GM19452 (cell line): ENCODE measurements at regions not wholly inside any gene's neighbourhood (a gene's known extent, or its start where the extent isn't known, plus 50 kb on each side); places are given as distances from the start of the nearest gene placed in this dataset.
"Not testable (repeated sequence)": the region's sequence is repeated elsewhere in the genome, so short reads cannot be mapped to it uniquely, and the experiment has no call there.

Experiments
- ATAC-seq: cut with Tn5 transposase; IDR thresholded peaks from one replicate; pipeline ENCODE4 v1.9.1; 2021; ENCODE audit not compliant: unreplicated experiment

DNA sequence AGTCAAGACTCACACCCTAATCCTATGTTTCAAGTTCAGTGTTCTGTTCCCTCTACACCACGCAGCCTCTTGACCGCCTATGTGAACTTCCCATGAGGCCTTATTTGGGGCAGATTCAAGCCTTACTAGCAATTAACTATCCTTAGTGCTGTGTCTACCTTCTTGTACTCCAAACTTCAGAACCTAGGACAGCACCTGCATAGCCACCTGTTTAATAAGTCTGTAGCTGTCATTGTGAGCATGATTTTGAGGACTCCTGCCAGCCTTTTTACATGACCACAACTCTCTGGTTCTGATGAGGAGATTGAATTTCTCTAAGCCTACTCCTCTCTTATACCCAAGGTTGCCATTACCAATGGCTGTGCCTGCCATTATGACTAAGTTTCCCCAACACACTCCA is 50.8 kb upstream of the PCSK1 start:
- no peak for ATAC-seq

DNA sequence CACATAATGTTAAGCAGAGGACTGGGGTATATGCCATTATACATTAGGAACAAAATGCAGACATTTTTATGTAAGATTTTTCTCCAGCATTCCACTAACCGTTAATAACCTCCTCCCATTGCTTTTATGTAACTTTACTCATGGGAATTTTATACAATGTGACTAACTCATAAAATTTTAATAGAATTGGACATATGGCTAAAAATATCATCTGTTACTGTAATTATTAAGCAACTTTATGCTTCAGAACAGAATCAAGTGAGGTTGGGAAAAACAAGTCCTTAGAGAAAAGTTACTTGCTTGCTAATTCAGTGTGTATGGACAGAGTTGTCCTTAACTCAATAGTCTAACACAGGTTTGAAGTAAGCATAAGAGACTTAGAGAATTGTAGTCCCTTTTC is 54.8 kb upstream of the PCSK1 start:
- no peak for ATAC-seq

DNA sequence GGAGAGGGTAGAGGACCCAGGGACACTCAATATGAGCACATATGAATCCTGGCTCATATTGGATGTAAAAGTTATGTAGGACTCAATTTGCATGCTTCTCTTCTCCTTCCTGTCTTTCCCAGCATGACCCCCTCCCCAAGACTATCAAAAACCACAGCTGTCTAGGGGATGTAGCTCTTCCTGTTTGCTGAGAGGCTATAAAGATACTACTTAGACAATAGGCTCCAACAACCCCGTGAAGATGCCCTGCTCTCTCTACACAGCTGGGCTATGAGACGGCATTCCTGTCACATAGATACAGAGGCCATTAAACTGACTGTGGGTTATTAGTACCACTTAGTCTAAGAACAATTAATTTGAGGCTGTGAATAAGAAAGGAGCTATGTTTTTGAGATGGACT is 56.5 kb upstream of the PCSK1 start:
- no peak for ATAC-seq

DNA sequence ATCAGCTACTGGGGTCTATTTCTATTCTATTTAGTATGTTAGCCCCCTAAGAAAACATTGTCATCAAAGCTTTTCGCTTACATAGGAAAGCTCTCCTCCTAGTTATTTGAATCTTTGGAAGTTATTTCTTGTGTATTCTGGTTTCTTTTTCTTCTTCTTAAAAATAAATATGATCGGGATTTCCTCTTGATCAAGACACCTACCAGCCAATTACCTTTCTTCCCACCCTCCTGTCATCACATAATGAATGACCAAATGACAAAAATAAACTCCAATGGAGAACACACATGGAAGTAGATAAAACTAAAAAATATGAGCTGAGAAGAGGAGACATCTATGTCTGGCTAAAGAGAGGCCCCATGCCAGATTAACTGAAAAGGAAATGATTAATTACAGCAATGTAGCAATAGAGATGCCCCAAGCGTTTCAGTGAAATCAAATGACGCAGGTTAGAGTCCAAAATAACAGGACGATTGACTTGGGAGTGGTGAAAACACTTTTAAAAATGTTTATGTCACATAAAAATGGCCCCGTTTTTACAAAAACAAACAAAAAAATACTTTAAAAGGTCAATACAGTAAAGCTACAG is 59.5 kb upstream of the PCSK1 start:
- no peak for ATAC-seq

- no peak for ATAC-seq
Measured at GRCh38 chr5:96493219-96493790, 60.3 kb upstream of the PCSK1 start.

GRCh38 chr5:96495412-96495811 is 62.4 kb upstream of the PCSK1 start:
- not testable (repeated sequence) for ATAC-seq

- not testable (repeated sequence) for ATAC-seq
Measured at GRCh38 chr5:96497027-96497426, 64.0 kb upstream of the PCSK1 start.

DNA sequence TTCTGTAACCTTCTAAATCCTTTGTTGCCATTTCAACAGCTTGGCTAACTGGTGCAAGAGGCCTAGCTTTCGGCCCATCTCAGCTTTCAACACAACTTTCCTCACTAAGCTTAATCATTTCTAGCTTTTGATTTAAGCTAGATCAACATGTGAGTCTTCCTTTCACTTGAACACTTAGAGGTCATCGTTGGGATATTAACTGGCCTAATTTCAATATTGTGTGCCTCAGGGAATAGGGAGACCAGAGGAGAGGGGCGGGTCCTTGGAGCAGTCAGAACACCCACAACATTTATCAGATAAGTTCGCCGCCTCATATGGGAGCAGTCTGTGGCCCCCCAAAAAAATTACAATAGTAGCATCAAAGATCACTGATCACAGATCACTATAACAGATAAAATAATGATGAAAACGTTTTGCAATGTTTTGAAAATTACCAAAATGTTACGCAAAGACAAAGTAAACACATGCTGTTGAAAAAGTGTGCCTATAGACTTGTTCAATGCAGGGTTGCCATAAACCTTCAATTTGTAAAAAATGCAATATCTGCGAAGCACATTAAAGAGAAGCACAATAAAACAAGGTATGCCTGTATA is 66.8 kb upstream of the PCSK1 start:
- no peak for ATAC-seq

DNA sequence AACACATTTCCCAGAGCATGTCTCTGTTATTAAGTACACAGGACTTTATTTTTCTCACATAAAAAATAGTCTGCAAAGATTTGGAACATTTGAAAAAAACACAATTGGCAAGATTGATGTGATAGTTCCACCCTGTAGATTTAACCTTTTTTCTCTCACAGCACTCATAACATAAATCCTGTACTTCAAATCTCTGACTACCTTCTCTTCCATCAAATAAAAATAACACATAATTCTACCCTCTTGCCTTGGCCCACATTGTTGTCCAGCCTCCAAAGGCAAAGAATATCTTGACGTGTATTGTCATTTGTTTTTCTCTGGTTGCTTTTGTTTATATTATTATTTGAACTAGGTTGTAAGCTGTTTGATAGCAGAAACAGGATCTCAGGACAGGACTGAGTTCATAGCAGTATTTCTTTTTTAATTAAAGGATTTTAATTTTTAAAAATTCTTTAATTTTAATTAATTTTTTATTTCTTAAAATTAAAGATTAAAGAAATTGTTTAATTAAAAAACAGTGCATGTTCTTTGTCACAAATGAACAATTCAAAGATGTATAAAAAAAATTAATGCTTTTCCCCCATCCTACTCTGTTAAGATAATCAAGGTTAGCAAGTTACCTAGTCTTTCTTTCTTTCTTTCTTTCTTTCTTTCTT is 69.1 kb upstream of the PCSK1 start:
- no peak for ATAC-seq

DNA sequence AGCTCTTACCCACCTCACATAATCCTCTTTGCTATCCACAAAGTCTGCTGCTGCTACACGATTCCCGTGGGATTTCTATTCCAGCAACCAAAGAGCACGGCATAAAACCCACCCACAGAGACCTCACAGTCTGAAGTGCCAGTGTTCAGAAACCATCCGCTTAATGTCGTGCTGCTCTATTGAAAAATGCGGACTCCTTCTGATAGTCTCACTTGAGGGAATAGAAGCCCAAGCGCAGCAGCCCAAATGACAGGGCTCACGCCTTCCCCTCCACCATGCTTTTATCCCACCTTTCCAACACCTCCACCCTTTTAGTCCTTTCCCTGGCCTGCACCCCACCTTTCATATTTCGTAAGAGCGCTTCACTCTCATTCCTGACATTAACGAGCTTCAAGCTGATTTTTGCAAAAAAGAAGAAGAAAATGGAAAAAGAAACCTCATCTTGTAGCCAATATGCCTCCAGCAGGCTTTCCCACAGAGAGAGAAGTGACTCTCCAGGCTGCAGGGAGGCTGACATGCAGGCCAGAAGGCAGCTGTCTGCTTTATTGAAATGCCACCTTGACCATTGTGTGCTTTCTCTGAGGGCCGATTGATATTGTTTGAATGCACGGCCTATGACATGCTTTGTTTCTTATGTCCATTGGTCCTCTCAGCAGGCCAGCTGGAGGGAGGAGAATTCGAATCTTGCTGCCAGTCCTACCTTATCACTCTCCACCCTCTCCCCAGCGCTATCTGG is 70.6 kb upstream of the PCSK1 start:
- ATAC-seq = no peak

DNA sequence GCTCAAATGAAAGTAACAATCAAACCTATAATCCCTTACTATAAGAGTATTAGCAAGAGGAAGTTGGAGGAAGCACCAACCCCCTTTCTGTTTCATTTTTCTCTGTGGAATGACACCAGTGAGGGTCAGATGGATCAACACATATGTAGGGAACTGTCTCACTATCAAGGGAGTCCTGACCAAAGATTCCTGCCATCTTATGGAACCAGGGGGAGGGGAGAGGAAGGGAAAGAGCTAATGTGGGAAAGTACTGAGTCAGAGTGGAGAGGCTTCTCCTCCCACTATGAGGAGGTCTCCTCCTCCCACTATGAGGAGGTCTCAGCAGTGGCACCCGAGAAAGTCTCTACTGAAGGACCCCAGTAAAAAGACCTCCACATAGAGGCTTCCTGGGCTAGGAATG is 73.3 kb upstream of the PCSK1 start:
- ATAC-seq = no peak

DNA sequence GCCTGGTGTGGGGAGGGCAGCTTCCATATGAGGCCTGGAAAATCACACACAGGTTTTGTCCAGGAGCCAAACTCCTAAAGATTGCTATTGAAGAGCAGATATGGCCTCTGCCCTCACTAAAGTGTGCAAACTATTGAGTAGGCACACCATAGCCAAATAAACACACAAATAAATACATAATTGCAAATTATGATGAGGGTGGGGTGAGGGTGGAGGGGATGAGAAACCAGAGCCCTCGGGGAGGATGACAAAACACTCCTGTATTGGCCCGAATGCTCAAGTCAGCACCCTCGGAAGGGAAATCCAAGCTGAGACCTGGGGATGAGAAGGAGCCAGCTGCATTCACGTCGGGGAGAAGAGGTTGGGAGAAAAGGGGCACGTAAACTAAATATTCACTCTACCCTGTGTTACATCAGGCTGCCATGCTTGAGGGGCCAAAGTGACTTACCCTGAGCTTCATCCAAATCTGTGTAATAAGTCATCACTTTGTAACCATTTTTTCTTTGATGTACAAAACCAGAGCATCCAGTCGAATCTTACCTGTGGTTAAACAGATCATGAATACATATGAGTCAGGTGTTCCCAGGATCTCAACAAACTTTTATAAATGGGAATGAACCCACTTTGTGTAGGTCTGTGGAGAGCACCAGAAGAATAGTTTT is 73.9 kb upstream of the PCSK1 start:
- no peak for ATAC-seq

- ATAC-seq = no peak
Measured at GRCh38 chr5:96509316-96509715, 76.3 kb upstream of the PCSK1 start.

DNA sequence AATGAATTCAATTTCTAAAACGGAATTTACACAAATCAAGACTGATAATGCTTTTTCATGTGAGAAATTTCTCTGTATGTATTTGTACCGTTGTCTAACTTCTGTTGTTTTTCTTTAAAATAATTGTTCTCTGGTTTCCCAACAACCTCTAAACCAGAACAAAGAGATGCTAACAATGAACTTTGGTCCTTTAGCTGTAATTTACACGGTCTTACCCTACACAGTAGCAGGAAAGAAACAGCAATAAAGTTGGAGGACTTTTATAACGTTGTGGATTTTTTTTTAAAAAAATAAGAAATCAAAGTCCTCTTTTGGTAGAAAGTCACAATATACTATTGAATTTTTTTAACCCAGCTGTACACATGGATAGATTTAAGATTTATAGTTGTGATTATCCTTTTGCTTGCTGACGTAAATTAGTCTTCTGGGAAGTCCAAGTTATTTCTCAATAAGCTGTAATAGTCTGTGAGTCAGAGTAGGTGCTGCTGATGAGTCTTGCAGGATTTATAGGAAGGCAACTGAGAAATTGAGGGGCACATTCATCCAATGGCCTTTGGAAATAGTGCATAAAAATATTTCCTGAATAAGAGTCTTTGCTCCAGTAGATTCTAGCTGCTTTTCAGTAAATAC is 76.8 kb upstream of the PCSK1 start:
- no peak for ATAC-seq

- ATAC-seq = no peak
Measured at GRCh38 chr5:96516631-96517071, 83.6 kb upstream of the PCSK1 start.

- ATAC-seq = no peak
Measured at GRCh38 chr5:96517295-96517694, 84.2 kb upstream of the PCSK1 start.

GRCh38 chr5:96520345-96520744 is 87.3 kb upstream of the PCSK1 start:
- no peak for ATAC-seq

GRCh38 chr5:96522635-96523355 is 89.7 kb upstream of the PCSK1 start:
- ATAC-seq = no peak

DNA sequence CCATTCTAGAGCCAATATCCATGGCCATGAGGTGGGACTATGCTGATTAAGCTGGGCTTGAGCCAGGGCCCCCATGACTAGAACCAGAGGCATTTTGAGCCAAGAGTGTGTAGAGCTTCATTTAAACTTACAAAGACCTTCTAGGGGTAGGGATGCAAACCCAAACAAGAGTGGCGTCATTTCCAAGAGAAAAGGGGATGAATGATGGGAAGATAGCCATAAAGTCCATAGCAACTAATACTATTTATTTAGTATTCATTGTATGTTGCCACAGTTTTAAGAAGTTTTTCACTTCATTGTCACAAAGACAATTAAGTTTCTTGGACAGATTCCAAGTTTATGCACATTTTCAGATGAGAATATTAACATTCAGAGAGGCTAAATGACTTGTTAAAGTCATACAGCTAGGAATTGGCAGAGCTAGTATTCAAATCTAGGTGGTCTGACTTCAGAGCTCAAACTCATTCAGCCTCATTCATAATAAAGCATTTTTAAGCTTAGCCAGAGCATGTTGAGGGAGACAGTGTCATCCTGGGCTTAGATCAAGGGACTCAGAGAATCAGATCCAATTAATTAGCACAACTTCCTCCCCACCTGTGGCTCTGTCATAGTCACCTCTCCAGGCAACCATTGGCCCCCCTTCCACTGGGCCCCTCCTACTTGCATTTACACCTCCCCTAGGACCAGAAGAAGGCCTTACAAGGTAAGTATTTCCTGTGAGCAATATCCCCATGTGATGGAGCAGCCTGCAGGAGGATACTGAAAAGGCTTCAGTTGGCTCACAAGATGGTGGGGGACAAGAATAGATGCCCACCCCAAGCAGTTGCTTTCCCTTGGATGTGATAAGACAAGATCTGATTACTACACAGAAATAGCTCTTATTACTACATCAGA is 95.0 kb upstream of the PCSK1 start:
- ATAC-seq = no peak
